ENCODE measurements at regions not wholly inside any gene's neighbourhood (a gene's known extent, or its start where the extent isn't known, plus 50 kb on each side); places are given as distances from the start of the nearest gene placed in this dataset.

GRCh38 chr3:18892047-18892446 lies 256.3 kb upstream of the KCNH8 start:
- TF ChIP-seq EZH2phosphoT487 (IDR thresholded peaks at IDR 0.05; ENCODE audit: insufficient read depth, low read depth) (no peak), EZH2 (IDR thresholded peaks at IDR 0.05; ENCODE audit: insufficient read depth, poor library complexity, severe bottlenecking) (no peak)

Measured in GM23248 (cell line).